Hepatocyte (in vitro differentiated cells): ENCODE measurements at regions not wholly inside any gene's neighbourhood (a gene's known extent, or its start where the extent isn't known, plus 50 kb on each side); places are given as distances from the start of the nearest gene placed in this dataset.

Experiments used
- DNase-seq: peaks from one replicate; pipeline ENCODE4 v3.0.0-alpha.2; 2016; ENCODE audit warnings: low spot score
- H2AFZ ChIP-seq: fragments of 200-600 bp; sonication (generic); 2 replicates; pipeline ENCODE4 v1.6.0; 2016; ENCODE audit warnings: antibody characterized with exemption, mild to moderate bottlenecking
- H3K27ac ChIP-seq: fragments of 200-600 bp; sonication (generic); 2 replicates; pipeline ENCODE4 v1.5.1; 2016; ENCODE audit warnings: mild to moderate bottlenecking
- H3K27me3 ChIP-seq: fragments of 200-600 bp; sonication (generic); 2 replicates; pipeline ENCODE4 v1.6.1; 2016
- H3K36me3 ChIP-seq: fragments of 200-600 bp; sonication (generic); replicated peaks from 2 replicates; pipeline ENCODE4 v1.5.1; 2016; ENCODE audit warnings: low read depth; ENCODE audit not compliant: insufficient read depth
- H3K4me1 ChIP-seq: fragments of 200-600 bp; sonication (generic); 2 replicates; pipeline ENCODE4 v1.5.1; 2016; ENCODE audit warnings: mild to moderate bottlenecking, moderate library complexity; ENCODE audit not compliant: insufficient read depth
- H3K4me2 ChIP-seq: fragments of 200-600 bp; sonication (generic); 2 replicates; pipeline ENCODE4 v1.6.0; 2016
- H3K4me3 ChIP-seq: fragments of 200-600 bp; sonication (generic); 2 replicates; pipeline ENCODE4 v1.5.1; 2016; ENCODE audit warnings: mild to moderate bottlenecking
- H3K79me2 ChIP-seq: fragments of 200-600 bp; sonication (generic); 2 replicates; pipeline ENCODE4 v1.6.0; 2017; ENCODE audit warnings: mild to moderate bottlenecking
- H3K9me2 ChIP-seq: fragments of 200-600 bp; sonication (generic); replicated peaks from 2 replicates; pipeline ENCODE4 v1.6.0; 2017; ENCODE audit warnings: mild to moderate bottlenecking; ENCODE audit not compliant: insufficient read depth
- H3K9me3 ChIP-seq: fragments of 200-600 bp; sonication (generic); 2 replicates; pipeline ENCODE4 v1.5.1; 2016; ENCODE audit warnings: low read depth, mild to moderate bottlenecking
- H4K20me1 ChIP-seq: fragments of 200-600 bp; sonication (generic); 2 replicates; pipeline ENCODE4 v1.6.0; 2016; ENCODE audit warnings: mild to moderate bottlenecking; ENCODE audit not compliant: insufficient read depth, poor library complexity, severe bottlenecking
- EZH2 ChIP-seq: fragments of 200-600 bp; sonication (generic); IDR thresholded peaks from 2 replicates; pipeline ENCODE4 v1.6.1; 2016; ENCODE audit warnings: antibody characterized with exemption, mild to moderate bottlenecking, borderline replicate concordance
- EZH2phosphoT487 ChIP-seq: fragments of 200-600 bp; sonication (generic); IDR thresholded peaks from one replicate; pipeline ENCODE4 v1.6.1; 2018; ENCODE audit warnings: antibody characterized with exemption, mild to moderate bottlenecking, low read depth, moderate library complexity; ENCODE audit not compliant: unreplicated experiment, severe bottlenecking
- WGBS: methylation state at CpG from one replicate; pipeline ENCODE4 v1.1.6; 2016; ENCODE audit warnings: low lambda C conversion rate; ENCODE audit errors: missing lambda C conversion rate; 5-methylcytosine and 5-hydroxymethylcytosine counted together
- TF ChIP-seq, protein P1 (sequence below): fragments of 200-600 bp; sonication (generic); IDR thresholded peaks from 2 replicates; pipeline ENCODE4 v1.5.1; 2016; ENCODE audit warnings: antibody characterized with exemption, mild to moderate bottlenecking; ENCODE audit not compliant: poor library complexity

DNA sequence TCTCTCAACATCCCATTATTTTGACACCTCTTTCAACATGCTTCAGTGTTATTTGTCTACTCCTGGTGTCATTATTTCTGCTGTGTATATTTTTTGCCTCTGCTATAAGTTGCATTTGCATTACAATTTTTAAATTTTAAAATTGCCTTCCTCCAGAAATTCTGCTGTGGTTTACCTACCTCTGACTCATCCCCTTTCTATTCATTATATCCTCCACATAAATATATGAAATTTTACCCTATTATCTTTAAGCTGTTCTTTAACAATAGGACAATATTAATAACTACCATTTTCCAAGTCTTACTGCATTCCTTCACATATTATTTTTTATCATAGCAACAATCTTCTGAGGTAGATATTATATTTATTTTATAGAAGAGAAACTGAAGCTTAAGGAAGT lies 178.1 kb upstream of the NRIP1 start:
- no peak overlapping the region for H3K4me2 ChIP-seq
- no peaks in the 10 kb centered on the region for H3K27me3 ChIP-seq
- H3K4me1 ChIP-seq, result peaks cover 4% of the 10 kb centered on the region
- H3K27ac ChIP-seq, result no peak overlapping the region
- no peaks in the 10 kb centered on the region for H3K79me2 ChIP-seq
- H3K36me3 ChIP-seq, result no peaks in the 10 kb centered on the region
- H3K9me3 ChIP-seq, result no peaks in the 10 kb centered on the region
- no peaks in the 10 kb centered on the region for H4K20me1 ChIP-seq
- no peak overlapping the region for H3K4me3 ChIP-seq
- H2AFZ ChIP-seq, result no peak overlapping the region
- H3K9me2 ChIP-seq, result no peaks in the 10 kb centered on the region
- DNase-seq, result no peak
- TF ChIP-seq, protein P1, sequence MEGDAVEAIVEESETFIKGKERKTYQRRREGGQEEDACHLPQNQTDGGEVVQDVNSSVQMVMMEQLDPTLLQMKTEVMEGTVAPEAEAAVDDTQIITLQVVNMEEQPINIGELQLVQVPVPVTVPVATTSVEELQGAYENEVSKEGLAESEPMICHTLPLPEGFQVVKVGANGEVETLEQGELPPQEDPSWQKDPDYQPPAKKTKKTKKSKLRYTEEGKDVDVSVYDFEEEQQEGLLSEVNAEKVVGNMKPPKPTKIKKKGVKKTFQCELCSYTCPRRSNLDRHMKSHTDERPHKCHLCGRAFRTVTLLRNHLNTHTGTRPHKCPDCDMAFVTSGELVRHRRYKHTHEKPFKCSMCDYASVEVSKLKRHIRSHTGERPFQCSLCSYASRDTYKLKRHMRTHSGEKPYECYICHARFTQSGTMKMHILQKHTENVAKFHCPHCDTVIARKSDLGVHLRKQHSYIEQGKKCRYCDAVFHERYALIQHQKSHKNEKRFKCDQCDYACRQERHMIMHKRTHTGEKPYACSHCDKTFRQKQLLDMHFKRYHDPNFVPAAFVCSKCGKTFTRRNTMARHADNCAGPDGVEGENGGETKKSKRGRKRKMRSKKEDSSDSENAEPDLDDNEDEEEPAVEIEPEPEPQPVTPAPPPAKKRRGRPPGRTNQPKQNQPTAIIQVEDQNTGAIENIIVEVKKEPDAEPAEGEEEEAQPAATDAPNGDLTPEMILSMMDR, result no peak
- no peak for TF ChIP-seq EZH2
- no peak for TF ChIP-seq EZH2phosphoT487

GRCh38 chr21:15243406-15243805 lies 178.6 kb upstream of the NRIP1 start:
- no peaks in the 10 kb centered on the region for H3K27me3 ChIP-seq
- 71% methylated on average over 6 of the region's 6 CpGs for WGBS
- H3K9me3 ChIP-seq, result no peaks in the 10 kb centered on the region
- H3K4me1 ChIP-seq, result peaks cover 4% of the 10 kb centered on the region
- H3K27ac ChIP-seq, result no peak overlapping the region
- H4K20me1 ChIP-seq, result no peaks in the 10 kb centered on the region
- no peak overlapping the region for H3K4me2 ChIP-seq
- H3K4me3 ChIP-seq, result no peak overlapping the region
- H3K79me2 ChIP-seq, result no peaks in the 10 kb centered on the region
- no peak overlapping the region for H2AFZ ChIP-seq
- no peak for DNase-seq
- H3K9me2 ChIP-seq, result no peaks in the 10 kb centered on the region
- TF ChIP-seq EZH2phosphoT487 (no peak), EZH2 (no peak)
- TF ChIP-seq, protein P1, result no peak
- no peaks in the 10 kb centered on the region for H3K36me3 ChIP-seq

GRCh38 chr21:15247613-15248012 lies 182.8 kb upstream of the NRIP1 start:
- H3K9me3 ChIP-seq, result no peaks in the 10 kb centered on the region
- H4K20me1 ChIP-seq, result no peaks in the 10 kb centered on the region
- TF ChIP-seq EZH2phosphoT487, result no peak
- TF ChIP-seq EZH2, result no peak
- TF ChIP-seq, protein P1, result no peak
- DNase-seq, result no peak
- no peak overlapping the region for H3K4me3 ChIP-seq
- H3K27me3 ChIP-seq, result no peaks in the 10 kb centered on the region
- no peaks in the 10 kb centered on the region for H3K9me2 ChIP-seq
- H3K4me2 ChIP-seq, result no peak overlapping the region
- no peak overlapping the region for H2AFZ ChIP-seq
- no peaks in the 10 kb centered on the region for H3K79me2 ChIP-seq
- H3K27ac ChIP-seq, result no peak overlapping the region
- 72% methylated on average over 2 of the region's 2 CpGs for WGBS
- H3K36me3 ChIP-seq, result no peaks in the 10 kb centered on the region
- H3K4me1 ChIP-seq, result no peaks in the 10 kb centered on the region

DNA sequence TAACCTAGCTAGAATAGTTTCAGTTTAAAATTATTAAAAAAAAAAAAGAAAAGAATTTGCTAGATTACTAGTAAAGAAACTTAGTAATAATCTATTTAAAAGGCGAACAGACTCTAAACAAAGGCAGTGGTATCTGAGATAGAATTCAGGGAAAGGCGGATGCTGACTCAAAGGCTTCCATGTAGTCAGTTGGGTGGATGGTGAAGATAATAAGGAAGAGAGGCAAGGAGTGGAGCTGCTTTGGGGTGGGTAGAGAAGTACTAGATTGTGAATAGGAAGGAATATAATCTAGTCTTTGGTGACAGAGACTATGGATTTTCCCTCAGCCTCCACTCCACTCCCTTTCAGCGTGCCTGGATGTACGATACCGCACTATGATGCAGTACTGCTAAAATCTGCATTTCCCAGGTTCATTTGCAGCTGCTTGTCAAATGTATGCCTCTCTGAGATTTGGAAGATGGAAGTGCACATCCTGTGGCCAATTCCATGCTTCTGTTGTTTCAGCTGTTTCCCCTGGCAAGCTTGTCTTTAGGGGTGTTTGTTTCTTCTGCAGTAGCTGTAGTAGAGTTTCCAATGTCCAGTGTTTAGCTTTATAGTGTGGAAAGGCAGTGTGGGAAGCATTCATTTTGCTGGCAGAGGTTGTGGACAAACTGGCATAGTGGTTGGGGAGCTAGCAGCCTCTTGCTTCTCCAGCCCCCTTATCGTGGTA lies 184.6 kb upstream of the NRIP1 start:
- Histone ChIP-seq H3K4me1 (no peaks in the 10 kb centered on the region), H4K20me1 (no peaks in the 10 kb centered on the region), H2AFZ (no peak overlapping the region), H3K27me3 (no peaks in the 10 kb centered on the region), H3K4me3 (no peak overlapping the region), H3K27ac (no peak overlapping the region), H3K36me3 (no peaks in the 10 kb centered on the region), H3K4me2 (no peak overlapping the region), H3K9me2 (no peaks in the 10 kb centered on the region), H3K9me3 (no peaks in the 10 kb centered on the region), H3K79me2 (no peaks in the 10 kb centered on the region)
- 93% methylated on average over 6 of the region's 6 CpGs for WGBS
- DNase-seq, result no peak
- TF ChIP-seq EZH2phosphoT487 (no peak), EZH2 (no peak)
- TF ChIP-seq, protein P1, result no peak
